Activated naive CD8-positive, alpha-beta T cell treated with anti-CD3 and anti-CD28 coated beads, Interleukin-2, amount 50 U/mL, for 24 hours (primary cell): ENCODE measurements at regions not wholly inside any gene's neighbourhood (a gene's known extent, or its start where the extent isn't known, plus 50 kb on each side); places are given as distances from the start of the nearest gene placed in this dataset.
"Not testable (repeated sequence)": the region's sequence is repeated elsewhere in the genome, so short reads cannot be mapped to it uniquely, and the experiment has no call there.

ENCODE experiments used
- ATAC-seq: fragments of 150-1000 bp; cut with Tn5 transposase; one replicate; pipeline ENCODE4 v1.10.0; 2021
- DNase-seq: peaks from one replicate; pipeline ENCODE4 v3.0.0; 2021
- H3K27ac Mint-ChIP-seq: one replicate; pipeline ENCODE4 v1.8.0; 2021; ENCODE audit warnings: mild to moderate bottlenecking, mixed read lengths
- H3K27me3 Mint-ChIP-seq: one replicate; pipeline ENCODE4 v1.8.0; 2021; ENCODE audit warnings: mixed read lengths
- H3K36me3 Mint-ChIP-seq: one replicate; pipeline ENCODE4 v1.8.0; 2021; ENCODE audit warnings: low read depth, mixed read lengths
- H3K4me1 Mint-ChIP-seq: one replicate; pipeline ENCODE4 v1.8.0; 2021; ENCODE audit warnings: mixed read lengths
- H3K4me3 Mint-ChIP-seq: one replicate; pipeline ENCODE4 v1.8.0; 2021; ENCODE audit warnings: mild to moderate bottlenecking, moderate library complexity, mixed read lengths
- H3K9me3 Mint-ChIP-seq: one replicate; pipeline ENCODE4 v1.8.0; 2021; ENCODE audit warnings: mixed read lengths

DNA sequence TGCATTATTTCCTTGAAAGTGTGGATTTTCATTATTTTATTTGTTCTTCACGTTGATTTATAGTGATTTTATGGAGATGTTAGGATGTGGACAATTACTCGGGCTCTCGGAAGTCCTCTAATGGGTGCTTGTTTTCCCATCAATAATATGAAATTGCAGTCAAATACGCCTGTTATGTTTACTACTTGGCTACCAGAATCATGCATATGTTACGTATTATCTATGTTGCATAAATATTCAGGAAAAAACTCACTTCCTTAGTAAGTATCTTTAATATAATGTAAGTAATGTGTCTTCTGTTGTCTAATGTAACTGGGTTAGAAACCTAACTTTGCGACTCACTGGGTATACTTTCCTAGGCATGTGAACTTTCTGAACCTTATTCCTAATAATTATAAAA is 823.4 kb upstream of the CHORDC1 start:
- peaks cover 9% of the 10 kb centered on the region for H3K9me3 Mint-ChIP-seq
- H3K27me3 Mint-ChIP-seq = no peaks in the 10 kb centered on the region
- no peak overlapping the region for H3K4me3 Mint-ChIP-seq
- no peak overlapping the region for H3K27ac Mint-ChIP-seq
- no peaks in the 10 kb centered on the region for H3K4me1 Mint-ChIP-seq
- no peak for DNase-seq
- H3K36me3 Mint-ChIP-seq = no peaks in the 10 kb centered on the region
- ATAC-seq = no peak

DNA sequence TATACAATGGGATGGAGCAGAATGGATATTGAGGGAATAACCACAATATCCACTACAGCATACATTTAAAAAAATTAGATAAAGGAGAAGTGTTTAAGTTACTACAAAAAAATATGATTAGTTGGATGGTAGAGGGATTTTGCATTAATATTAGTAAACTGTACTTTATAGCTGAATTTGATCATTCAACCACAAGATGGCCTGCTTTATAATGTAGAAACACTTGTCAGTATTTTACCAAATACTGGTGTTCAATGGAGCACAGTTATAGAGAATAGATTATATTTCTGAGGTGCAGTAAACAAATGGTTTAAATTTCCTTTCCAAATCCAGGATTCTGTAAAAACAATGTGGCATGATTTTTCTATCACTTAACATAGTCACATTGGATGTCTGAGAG is 818.8 kb upstream of the CHORDC1 start:
- H3K27ac Mint-ChIP-seq = no peak overlapping the region
- peaks cover 8% of the 10 kb centered on the region for H3K9me3 Mint-ChIP-seq
- no peaks in the 10 kb centered on the region for H3K36me3 Mint-ChIP-seq
- DNase-seq = no peak
- H3K4me3 Mint-ChIP-seq = no peak overlapping the region
- ATAC-seq = no peak
- no peaks in the 10 kb centered on the region for H3K4me1 Mint-ChIP-seq
- no peaks in the 10 kb centered on the region for H3K27me3 Mint-ChIP-seq

DNA sequence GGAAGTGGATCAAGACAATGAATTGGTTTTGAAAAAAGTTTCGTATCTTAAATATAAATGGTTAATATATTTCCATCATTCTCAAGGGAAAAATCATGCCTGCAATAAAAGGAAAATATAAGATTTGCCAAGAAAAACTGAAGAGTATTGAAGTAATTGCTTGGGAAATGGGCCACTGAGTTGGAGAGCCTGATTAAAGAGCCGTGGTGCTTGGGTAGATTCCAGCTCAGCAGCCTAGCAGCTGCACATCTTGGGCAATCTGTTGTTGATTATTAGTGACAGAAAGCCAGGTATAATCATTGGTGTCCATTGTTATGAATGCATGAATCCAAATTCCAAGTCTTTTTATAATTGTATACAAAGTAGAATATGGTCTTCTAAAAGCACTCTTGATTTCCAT is 800.9 kb upstream of the CHORDC1 start:
- DNase-seq (no peak), ATAC-seq (no peak)
- no peaks in the 10 kb centered on the region for H3K36me3 Mint-ChIP-seq
- H3K4me1 Mint-ChIP-seq = no peaks in the 10 kb centered on the region
- peaks cover 7% of the 10 kb centered on the region for H3K9me3 Mint-ChIP-seq
- H3K4me3 Mint-ChIP-seq = no peak overlapping the region
- H3K27ac Mint-ChIP-seq = no peak overlapping the region
- no peaks in the 10 kb centered on the region for H3K27me3 Mint-ChIP-seq

DNA sequence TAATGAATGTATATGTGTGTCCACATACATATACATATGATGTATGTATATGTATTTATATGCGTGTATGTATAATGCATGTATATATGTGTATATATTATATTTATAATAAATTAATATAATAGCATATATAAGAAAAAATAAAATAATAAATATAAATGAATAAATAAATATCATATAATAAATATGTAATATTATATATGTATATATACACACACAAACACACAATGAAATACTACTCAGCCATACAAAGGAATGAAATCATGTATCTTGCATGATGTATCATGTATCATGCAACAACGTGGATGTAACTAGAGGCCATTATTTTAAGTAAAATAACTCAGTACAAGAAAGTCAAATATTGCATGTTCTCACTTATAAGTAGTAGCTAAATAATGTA is 788.7 kb upstream of the CHORDC1 start:
- Mint-ChIP-seq H3K4me3 (no peak overlapping the region), H3K9me3 (peaks cover 28% of the 10 kb centered on the region), H3K4me1 (no peaks in the 10 kb centered on the region), H3K27ac (no peak overlapping the region), H3K27me3 (no peaks in the 10 kb centered on the region), H3K36me3 (no peaks in the 10 kb centered on the region)
- DNase-seq (no peak), ATAC-seq (no peak)

DNA sequence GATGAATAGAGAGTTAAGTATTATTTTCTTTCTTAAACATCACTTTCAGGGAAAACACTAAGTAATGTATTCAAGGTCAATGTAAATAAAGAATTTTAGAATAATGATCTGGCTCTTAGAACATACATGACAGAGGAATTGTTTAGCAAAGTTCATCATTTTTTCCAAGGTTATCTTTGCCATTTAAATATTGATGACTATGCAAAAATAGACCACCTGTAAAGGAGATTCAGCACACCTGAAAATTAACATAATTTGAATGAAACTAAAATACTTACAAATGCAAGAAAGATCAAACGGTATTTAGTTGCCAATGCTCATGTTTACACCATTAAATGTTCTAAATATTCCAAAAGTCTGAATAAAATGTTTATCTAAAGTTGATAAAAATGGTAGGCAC is 782.6 kb upstream of the CHORDC1 start:
- H3K27ac Mint-ChIP-seq = no peak overlapping the region
- H3K27me3 Mint-ChIP-seq = no peaks in the 10 kb centered on the region
- DNase-seq (no peak), ATAC-seq (no peak)
- peaks cover 16% of the 10 kb centered on the region for H3K9me3 Mint-ChIP-seq
- H3K36me3 Mint-ChIP-seq = no peaks in the 10 kb centered on the region
- H3K4me1 Mint-ChIP-seq = no peaks in the 10 kb centered on the region
- H3K4me3 Mint-ChIP-seq = no peak overlapping the region

DNA sequence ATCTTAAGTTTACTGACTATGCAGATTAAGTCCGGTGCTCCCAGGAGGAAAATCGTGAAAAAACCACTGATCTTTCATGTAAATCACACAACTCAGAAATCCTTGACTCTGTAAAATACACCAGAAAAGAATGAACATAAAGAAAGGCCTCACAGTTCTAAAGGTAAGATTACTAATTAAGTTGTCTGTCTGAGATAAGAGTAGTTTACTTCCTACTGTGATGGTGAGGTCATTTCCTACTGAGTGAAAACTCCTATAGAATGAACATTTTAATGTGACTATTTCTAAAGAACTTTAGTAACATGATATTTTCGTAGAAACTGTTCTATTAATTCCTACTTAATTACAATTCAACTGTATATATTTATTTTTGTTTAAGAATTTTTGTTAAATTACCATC is 774.4 kb upstream of the CHORDC1 start:
- H3K9me3 Mint-ChIP-seq = peaks cover 17% of the 10 kb centered on the region
- no peaks in the 10 kb centered on the region for H3K4me1 Mint-ChIP-seq
- DNase-seq = no peak
- H3K27ac Mint-ChIP-seq = no peak overlapping the region
- ATAC-seq = no peak
- no peak overlapping the region for H3K4me3 Mint-ChIP-seq
- no peaks in the 10 kb centered on the region for H3K27me3 Mint-ChIP-seq
- H3K36me3 Mint-ChIP-seq = no peaks in the 10 kb centered on the region

DNA sequence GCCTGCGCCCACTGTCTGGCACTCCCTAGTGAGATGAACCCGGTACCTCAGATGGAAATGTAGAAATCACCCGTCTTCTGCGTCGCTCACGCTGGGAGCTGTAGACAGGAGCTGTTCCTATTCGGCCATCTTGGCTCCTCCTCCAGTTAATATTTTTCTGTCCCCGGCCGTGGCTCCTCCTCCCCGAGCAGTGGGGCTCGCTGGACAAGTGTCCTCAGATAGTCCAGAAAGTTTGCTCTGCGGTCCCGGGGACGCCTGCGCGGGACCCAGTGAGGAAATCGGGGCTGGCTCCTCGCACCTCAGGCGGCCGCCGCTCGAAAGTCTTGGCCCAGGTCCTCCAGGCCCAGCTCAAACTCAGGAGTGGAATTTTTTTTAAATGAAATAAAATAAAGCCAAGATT is 749.3 kb upstream of the CHORDC1 start:
- not testable (repeated sequence) for DNase-seq, ATAC-seq, H3K9me3 Mint-ChIP-seq, H3K27ac Mint-ChIP-seq, H3K4me1 Mint-ChIP-seq, H3K27me3 Mint-ChIP-seq, H3K36me3 Mint-ChIP-seq, H3K4me3 Mint-ChIP-seq

DNA sequence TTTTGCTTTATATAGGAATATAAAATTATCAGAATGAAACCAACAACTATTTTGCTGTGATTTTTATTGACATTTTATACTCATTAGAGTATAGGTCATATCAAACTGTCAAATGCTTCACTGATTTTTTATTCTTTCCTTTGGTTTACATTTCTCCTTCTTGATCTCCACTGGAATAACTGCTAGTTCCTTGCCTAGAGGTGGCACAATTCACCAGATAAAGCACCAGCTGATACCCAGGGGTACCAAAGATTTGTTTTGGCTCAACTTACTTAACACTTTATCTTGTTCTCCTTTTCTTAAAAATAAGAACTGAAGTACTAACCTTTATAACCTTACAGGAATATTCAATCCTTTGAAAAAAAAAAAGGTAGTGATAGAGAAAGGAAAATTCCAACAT is 725.1 kb upstream of the CHORDC1 start:
- no peaks in the 10 kb centered on the region for H3K27me3 Mint-ChIP-seq
- H3K4me1 Mint-ChIP-seq = no peaks in the 10 kb centered on the region

DNA sequence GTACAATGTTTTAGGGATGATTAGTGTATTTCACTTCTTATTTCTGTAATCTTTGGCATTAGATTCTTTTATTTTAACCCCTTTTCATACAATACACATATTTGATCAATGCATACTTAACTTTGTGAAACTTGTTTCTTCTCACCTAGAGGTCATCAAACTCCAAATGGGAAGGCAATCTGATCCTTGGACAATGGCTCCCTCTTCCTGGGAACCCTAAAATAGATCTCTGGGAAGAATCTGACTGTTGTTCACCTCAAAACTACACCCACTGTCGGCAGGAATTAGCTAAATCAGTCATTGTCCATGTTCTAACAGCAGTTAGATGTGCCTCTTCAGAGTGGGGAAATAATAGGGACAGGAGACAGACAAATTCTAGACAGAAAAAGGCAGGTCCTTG is 707.4 kb upstream of the CHORDC1 start:
- Mint-ChIP-seq H3K36me3 (no peaks in the 10 kb centered on the region), H3K4me1 (no peaks in the 10 kb centered on the region), H3K9me3 (peaks cover 8% of the 10 kb centered on the region), H3K27me3 (no peaks in the 10 kb centered on the region), H3K4me3 (no peak overlapping the region), H3K27ac (no peak overlapping the region)
- no peak for DNase-seq
- ATAC-seq = no peak

More for the DNA sequence above, 725.1 kb upstream of the CHORDC1 start:
- H3K36me3 Mint-ChIP-seq = no peaks in the 10 kb centered on the region
- no peak overlapping the region for H3K27ac Mint-ChIP-seq
- ATAC-seq = no peak
- H3K4me3 Mint-ChIP-seq = no peak overlapping the region
- peaks cover 13% of the 10 kb centered on the region for H3K9me3 Mint-ChIP-seq
- no peak for DNase-seq

DNA sequence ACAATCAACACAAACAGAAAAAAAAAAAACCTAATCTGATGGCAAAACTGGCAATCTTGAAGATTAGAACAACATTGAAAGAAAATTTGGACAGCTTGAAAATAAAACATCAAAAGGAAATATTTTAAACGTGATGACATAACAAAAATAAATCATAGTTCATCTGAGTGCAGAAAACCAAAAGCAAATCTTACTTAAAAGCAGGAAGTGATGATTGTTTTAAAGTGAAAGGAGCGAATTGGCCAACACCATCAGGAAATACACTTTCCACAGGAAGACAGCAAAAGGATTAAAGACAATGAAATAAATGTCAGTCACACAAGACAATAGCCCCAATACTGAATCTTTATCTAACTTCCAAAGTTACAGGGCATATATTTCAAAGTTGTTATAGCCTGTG is 696.5 kb upstream of the CHORDC1 start:
- Mint-ChIP-seq H3K27ac (no peak overlapping the region), H3K4me1 (no peaks in the 10 kb centered on the region), H3K36me3 (no peaks in the 10 kb centered on the region), H3K27me3 (no peaks in the 10 kb centered on the region), H3K4me3 (no peak overlapping the region), H3K9me3 (peaks cover under 1% of the 10 kb centered on the region)
- DNase-seq = no peak
- ATAC-seq = no peak

DNA sequence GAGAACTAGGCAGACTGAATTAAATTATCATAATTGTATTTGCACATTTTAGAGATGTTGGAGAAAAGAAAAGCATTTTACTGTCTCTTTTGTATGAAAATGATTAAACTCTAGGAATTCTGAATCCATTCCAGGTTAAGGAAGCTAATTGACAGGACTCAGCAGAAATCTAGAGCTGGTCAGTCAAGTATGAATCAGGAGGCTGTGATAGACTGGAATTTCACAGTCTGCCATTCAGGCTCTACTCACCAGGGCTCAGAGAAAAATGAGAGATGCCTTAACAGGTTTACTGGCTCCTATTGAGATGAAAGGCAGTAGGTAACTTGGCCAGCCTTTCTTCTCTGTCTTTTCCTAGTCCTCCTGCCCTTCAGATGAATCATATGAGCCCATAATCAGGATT is 693.9 kb upstream of the CHORDC1 start:
- Mint-ChIP-seq H3K4me3 (no peak overlapping the region), H3K9me3 (peaks cover 6% of the 10 kb centered on the region), H3K27ac (no peak overlapping the region), H3K36me3 (no peaks in the 10 kb centered on the region), H3K27me3 (no peaks in the 10 kb centered on the region), H3K4me1 (no peaks in the 10 kb centered on the region)
- ATAC-seq (no peak), DNase-seq (no peak)

DNA sequence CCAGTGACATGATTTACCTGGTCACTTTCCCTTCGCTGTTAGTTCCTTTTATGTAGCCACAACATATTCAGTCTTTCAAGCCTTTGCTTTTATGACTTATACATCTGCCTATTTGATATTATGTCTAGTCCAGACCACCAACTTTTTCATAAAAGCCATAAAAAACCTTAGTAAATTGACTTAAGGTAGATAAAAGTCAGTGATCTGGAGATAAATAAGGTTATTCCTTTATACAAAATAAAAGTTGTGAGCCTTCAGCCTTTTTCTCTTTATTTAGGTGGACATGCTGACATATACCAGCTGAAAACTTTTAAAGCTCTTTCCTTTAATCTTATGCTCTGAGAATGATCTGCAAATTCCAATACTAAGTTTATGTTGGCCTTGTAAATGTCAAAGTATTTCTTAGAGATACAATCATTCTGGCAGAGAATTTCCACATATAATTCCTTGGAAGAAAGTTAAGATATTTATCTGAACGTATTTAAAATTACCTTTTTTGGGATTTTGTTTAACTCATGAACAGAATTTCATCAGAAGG is 690.4 kb upstream of the CHORDC1 start:
- H3K36me3 Mint-ChIP-seq = no peaks in the 10 kb centered on the region
- DNase-seq (no peak), ATAC-seq (no peak)
- no peaks in the 10 kb centered on the region for H3K27me3 Mint-ChIP-seq
- no peak overlapping the region for H3K27ac Mint-ChIP-seq
- H3K4me3 Mint-ChIP-seq = no peak overlapping the region
- H3K9me3 Mint-ChIP-seq = peaks cover 20% of the 10 kb centered on the region
- H3K4me1 Mint-ChIP-seq = no peaks in the 10 kb centered on the region

DNA sequence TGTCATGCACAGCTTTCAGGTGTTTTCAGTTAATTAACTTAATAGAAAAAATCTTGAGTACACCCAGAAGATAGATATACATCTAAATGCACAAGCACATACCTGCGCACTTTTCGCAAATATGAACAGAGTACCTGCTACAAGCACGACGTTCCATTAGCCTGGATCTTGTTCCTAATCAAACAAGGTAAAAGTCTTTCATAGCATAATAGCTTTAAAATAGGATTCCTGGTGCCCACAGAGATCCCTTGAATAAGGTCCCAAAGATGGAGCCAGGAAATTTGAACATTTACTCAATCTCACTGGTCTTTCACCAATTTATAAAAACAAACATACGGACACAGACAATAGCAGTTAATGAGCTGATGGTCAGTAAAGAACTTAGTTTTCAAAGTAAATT is 689.8 kb upstream of the CHORDC1 start:
- ATAC-seq (no peak), DNase-seq (no peak)
- Mint-ChIP-seq H3K4me1 (no peaks in the 10 kb centered on the region), H3K36me3 (no peaks in the 10 kb centered on the region), H3K27me3 (no peaks in the 10 kb centered on the region), H3K27ac (no peak overlapping the region), H3K4me3 (no peak overlapping the region), H3K9me3 (peaks cover 20% of the 10 kb centered on the region)

DNA sequence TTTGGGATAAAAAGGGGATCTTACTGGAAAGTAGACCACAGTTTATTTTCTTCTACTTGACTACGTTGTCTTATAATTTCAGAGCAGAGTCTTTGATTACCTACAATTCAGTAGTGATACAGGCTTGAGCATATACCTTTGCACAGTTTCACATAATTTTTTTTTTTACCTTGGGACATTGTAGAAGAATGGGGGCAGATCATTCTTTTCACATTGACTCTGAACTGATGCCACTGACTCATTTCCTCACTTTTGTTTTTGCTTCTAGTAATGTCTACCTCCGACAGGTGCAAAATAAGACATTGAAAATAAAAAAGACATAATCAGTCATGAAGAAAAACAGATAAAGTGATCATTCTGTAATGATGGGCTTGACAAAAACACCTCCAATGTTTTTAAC is 688.3 kb upstream of the CHORDC1 start:
- Mint-ChIP-seq H3K27me3 (no peaks in the 10 kb centered on the region), H3K4me3 (no peak overlapping the region), H3K9me3 (peaks cover 23% of the 10 kb centered on the region), H3K27ac (no peak overlapping the region), H3K36me3 (no peaks in the 10 kb centered on the region), H3K4me1 (no peaks in the 10 kb centered on the region)
- ATAC-seq (no peak), DNase-seq (no peak)

DNA sequence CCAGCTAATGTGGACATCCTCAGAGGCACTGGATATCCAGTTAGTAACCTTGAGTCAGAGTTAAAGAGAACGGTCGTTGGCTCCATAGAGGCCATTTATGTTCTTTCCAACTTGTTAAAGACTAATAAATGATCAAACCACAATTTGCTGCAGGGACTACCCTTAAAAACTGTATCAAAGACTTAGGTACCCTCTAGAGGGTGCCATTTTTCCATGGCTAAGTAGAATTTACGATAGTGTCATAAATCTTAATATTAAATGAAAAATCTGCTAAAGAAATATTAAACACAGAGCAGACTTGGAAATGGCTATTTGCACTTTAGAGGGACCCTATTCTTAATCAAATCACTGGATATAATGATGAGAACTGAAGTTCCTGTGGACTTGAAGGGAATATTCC is 685.2 kb upstream of the CHORDC1 start:
- DNase-seq = no peak
- H3K9me3 Mint-ChIP-seq = peaks cover 26% of the 10 kb centered on the region
- H3K27ac Mint-ChIP-seq = no peak overlapping the region
- no peak overlapping the region for H3K4me3 Mint-ChIP-seq
- no peaks in the 10 kb centered on the region for H3K27me3 Mint-ChIP-seq
- H3K4me1 Mint-ChIP-seq = no peaks in the 10 kb centered on the region
- ATAC-seq = no peak
- H3K36me3 Mint-ChIP-seq = no peaks in the 10 kb centered on the region

DNA sequence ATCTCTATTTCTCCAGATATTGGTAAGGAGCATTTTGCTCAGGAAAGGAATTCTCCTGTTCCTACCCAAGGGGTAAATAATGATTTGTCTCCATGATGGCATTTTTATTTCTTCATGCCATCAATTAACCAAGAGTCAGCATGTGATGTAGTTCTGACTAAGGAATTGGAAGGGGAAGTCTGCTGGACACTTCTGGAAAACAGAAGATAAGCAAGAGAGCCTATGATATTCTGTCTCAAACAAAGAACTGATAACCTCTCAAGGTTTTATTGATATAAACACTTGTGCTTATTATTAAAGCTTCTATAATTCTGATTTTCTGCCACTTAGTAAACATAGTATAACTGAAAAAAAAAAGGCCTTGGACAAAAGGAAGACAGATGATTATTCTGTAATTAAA is 673.0 kb upstream of the CHORDC1 start:
- no peak for ATAC-seq
- Mint-ChIP-seq H3K27ac (no peak overlapping the region), H3K36me3 (no peaks in the 10 kb centered on the region), H3K27me3 (no peaks in the 10 kb centered on the region), H3K9me3 (peaks cover 18% of the 10 kb centered on the region), H3K4me1 (no peaks in the 10 kb centered on the region), H3K4me3 (no peak overlapping the region)
- no peak for DNase-seq
